Lung microvascular endothelial cell (primary cell): ENCODE measurements at regions not wholly inside any gene's neighbourhood (a gene's known extent, or its start where the extent isn't known, plus 50 kb on each side); places are given as distances from the start of the nearest gene placed in this dataset.

Experiments
- DNase-seq, 2 donors: peaks; one replicate each; pipeline versions ENCODE4 v3.0.0 to v3.0.0-alpha.2; 2010; ENCODE audit warnings: low read depth in 2 of 2

GRCh38 chr1:229196404-229197264 lies 74.3 kb upstream of the RAB4A start:
- no peak for DNase-seq

GRCh38 chr1:229197265-229197585 lies 73.7 kb upstream of the RAB4A start:
- DNase-seq = no peak

- no peak for DNase-seq
Observed at GRCh38 chr1:229199261-229200243, 71.4 kb upstream of the RAB4A start.

GRCh38 chr1:229203030-229203751 lies 67.7 kb upstream of the RAB4A start:
- peak; percentile 51 to 62 for DNase-seq

- DNase-seq = no peak
Observed at GRCh38 chr1:229203991-229204632, 66.8 kb upstream of the RAB4A start.

GRCh38 chr1:229204921-229205777 lies 65.8 kb upstream of the RAB4A start:
- DNase-seq = no peak

- no peak for DNase-seq
Observed at GRCh38 chr1:229205854-229206253, 65.1 kb upstream of the RAB4A start.

GRCh38 chr1:229207916-229208315 lies 63.0 kb upstream of the RAB4A start:
- DNase-seq = no peak

- no peak for DNase-seq
Observed at GRCh38 chr1:229208481-229208880, 62.4 kb upstream of the RAB4A start.

GRCh38 chr1:229209386-229209785 lies 61.5 kb upstream of the RAB4A start:
- DNase-seq = no peak

- DNase-seq = no peak
Observed at GRCh38 chr1:229209816-229210215, 61.1 kb upstream of the RAB4A start.

- no peak for DNase-seq
Observed at GRCh38 chr1:229210844-229211243, 60.1 kb upstream of the RAB4A start.

- no peak for DNase-seq
Observed at GRCh38 chr1:229213797-229214196, 57.1 kb upstream of the RAB4A start.

GRCh38 chr1:229217716-229218115 lies 53.2 kb upstream of the RAB4A start:
- no peak for DNase-seq

- no peak for DNase-seq
Observed at GRCh38 chr1:229218612-229219025, 52.3 kb upstream of the RAB4A start.

- DNase-seq = no peak
Observed at GRCh38 chr1:229220163-229220846, 50.6 kb upstream of the RAB4A start.

GRCh38 chr1:229221106-229222019 lies 49.5 kb upstream of the RAB4A start:
- peak in 1 of 2 donors; percentile 54 for DNase-seq
